Right lobe of liver (tissue), 6 donors: ENCODE measurements at regions not wholly inside any gene's neighbourhood (a gene's known extent, or its start where the extent isn't known, plus 50 kb on each side); places are given as distances from the start of the nearest gene placed in this dataset.

Source experiments
- ATAC-seq, 4 donors: fragments of 200-7000 bp; cut with Tn5 transposase; one replicate each; pipeline ENCODE4 v1.9.1; 2020; ENCODE audit warnings: mild to moderate bottlenecking in 4 of 4, moderate library complexity in 4 of 4
- DNase-seq, 3 donors: peaks; one replicate each; pipeline ENCODE4 v3.0.0-alpha.2; 2020
- H3K27ac ChIP-seq, 3 donors: fragments of 200-600 bp; one replicate each; pipeline ENCODE4 v1.8.0; 2022
- H3K27me3 ChIP-seq, 2 donors: fragments of 200-600 bp; one replicate each; pipeline ENCODE4 v1.8.0; 2022
- H3K36me3 ChIP-seq, 4 donors: fragments of 200-600 bp; sonication (generic) in 1 of 4; one replicate each; pipeline versions ENCODE4 v1.5.1 to v1.8.0; 2017 to 2022; ENCODE audit warnings: control low read depth in 1 of 4
- H3K4me1 ChIP-seq, 4 donors: fragments of 200-600 bp; sonication (generic) in 1 of 4; one replicate each; pipeline versions ENCODE4 v1.5.1 to v1.8.0; 2017 to 2022; ENCODE audit warnings: control low read depth in 1 of 4
- H3K4me3 ChIP-seq, 3 donors: fragments of 200-600 bp; one replicate each; pipeline ENCODE4 v1.8.0; 2022
- H3K9me3 ChIP-seq, 4 donors: fragments of 200-600 bp; sonication (generic) in 1 of 4; one replicate each; pipeline versions ENCODE4 v1.5.1 to v1.8.0; 2017 to 2022; ENCODE audit warnings: control low read depth in 1 of 4
- CTCF ChIP-seq, 4 donors: fragments of 200-600 bp in 3 of 4; fragments of 450-650 bp in 1 of 4; IDR thresholded peaks; one replicate each; pipeline versions ENCODE4 v1.5.1 to v1.8.0; 2016 to 2022; ENCODE audit warnings: antibody characterized with exemption in 4 of 4, mild to moderate bottlenecking in 2 of 4
- POLR2A ChIP-seq: fragments of 450-650 bp; IDR thresholded peaks from one replicate; pipeline ENCODE4 v1.6.1; 2017; ENCODE audit warnings: antibody characterized with exemption, mild to moderate bottlenecking
- WGBS: methylation state at CpG from one replicate; pipeline ENCODE4 v1.1.6; 2018; ENCODE audit warnings: low coverage, low lambda C conversion rate; ENCODE audit not compliant: insufficient coverage; ENCODE audit errors: missing lambda C conversion rate; 5-methylcytosine and 5-hydroxymethylcytosine counted together
- intact Hi-C, 2 donors: fragments of 100-400 bp; cut with DNase I; formaldehyde crosslinking; loops; one replicate each; pipeline versions ENCODE4 v1.11.2 to v1.14.1; 2022
- donor health status: DM: no; HTN: yes; CAD: no.
- donor health status: DM: no; HTN: no; CAD: no.
- donor health status: DM: no; HTN: no; CAD: no.
- donor health status: DM: no; HTN: yes; CAD: no.
- donor health status: DM: no; HTN: yes; CAD: no.

- TF ChIP-seq POLR2A (no peak), CTCF (IDR thresholded peaks at IDR 0.05) (no peak)
- no peak for ATAC-seq
- no peaks in the 10 kb centered on the region for H3K4me1 ChIP-seq
- no peaks in the 10 kb centered on the region for H3K36me3 ChIP-seq
- no peaks in the 10 kb centered on the region for H3K9me3 ChIP-seq
- WGBS = 57% methylated on average over 3 of the region's 3 CpGs
- intact Hi-C loops = no loop called here
- no peak for DNase-seq
- H3K4me3 ChIP-seq = no peak overlapping the region
- H3K27ac ChIP-seq = no peak overlapping the region
- no peaks in the 10 kb centered on the region for H3K27me3 ChIP-seq
Observed at GRCh38 chr13:54150851-54151250, 1122.2 kb downstream of the OLFM4 start.

- no peak for ATAC-seq
- no peak for DNase-seq
Observed at GRCh38 chr13:54162069-54162468, 1133.5 kb downstream of the OLFM4 start.

GRCh38 chr13:54165581-54166215 lies 1137.1 kb downstream of the OLFM4 start:
- Histone ChIP-seq H3K4me1 (no peaks in the 10 kb centered on the region), H3K27me3 (no peaks in the 10 kb centered on the region), H3K27ac (no peak overlapping the region), H3K4me3 (no peak overlapping the region), H3K36me3 (no peaks in the 10 kb centered on the region), H3K9me3 (no peaks in the 10 kb centered on the region)
- ATAC-seq (peak in 1 of 4 donors; percentile 79), DNase-seq (no peak)
- intact Hi-C loops = no loop called here
- WGBS = 29% methylated on average over 7 of the region's 7 CpGs
- TF ChIP-seq CTCF (IDR thresholded peaks at IDR 0.05) = no peak
- TF ChIP-seq POLR2A = no peak

More at GRCh38 chr13:54162069-54162468, 1133.5 kb downstream of the OLFM4 start:
- intact Hi-C loops = no loop called here
- no peaks in the 10 kb centered on the region for H3K9me3 ChIP-seq
- no peaks in the 10 kb centered on the region for H3K36me3 ChIP-seq
- no peaks in the 10 kb centered on the region for H3K4me1 ChIP-seq
- H3K27me3 ChIP-seq = no peaks in the 10 kb centered on the region
- H3K27ac ChIP-seq = no peak overlapping the region
- WGBS = 25% methylated on average over 1 of the region's 1 CpG
- no peak overlapping the region for H3K4me3 ChIP-seq
- TF ChIP-seq POLR2A (no peak), CTCF (IDR thresholded peaks at IDR 0.05) (no peak)

GRCh38 chr13:54173996-54174395 lies 1145.4 kb downstream of the OLFM4 start:
- Histone ChIP-seq H3K27ac (no peak overlapping the region), H3K27me3 (no peaks in the 10 kb centered on the region), H3K4me1 (no peaks in the 10 kb centered on the region), H3K36me3 (no peaks in the 10 kb centered on the region), H3K4me3 (no peak overlapping the region), H3K9me3 (no peaks in the 10 kb centered on the region)
- TF ChIP-seq POLR2A (no peak), CTCF (IDR thresholded peaks at IDR 0.05) (no peak)
- no peak for ATAC-seq
- intact Hi-C loops = no loop called here
- DNase-seq = no peak

GRCh38 chr13:54175466-54175865 lies 1146.9 kb downstream of the OLFM4 start:
- Histone ChIP-seq H3K9me3 (no peaks in the 10 kb centered on the region), H3K4me3 (no peak overlapping the region), H3K27me3 (no peaks in the 10 kb centered on the region), H3K27ac (no peak overlapping the region), H3K4me1 (no peaks in the 10 kb centered on the region), H3K36me3 (no peaks in the 10 kb centered on the region)
- 19% methylated on average over 1 of the region's 1 CpG for WGBS
- no peak for ATAC-seq
- no peak for TF ChIP-seq CTCF (IDR thresholded peaks at IDR 0.05)
- no peak for TF ChIP-seq POLR2A
- intact Hi-C loops = no loop called here
- no peak for DNase-seq
